C4-2B (cell line): ENCODE measurements at regions not wholly inside any gene's neighbourhood (a gene's known extent, or its start where the extent isn't known, plus 50 kb on each side); places are given as distances from the start of the nearest gene placed in this dataset.

ENCODE experiments used
- H3K27ac ChIP-seq: fragments of 450-650 bp; 2 replicates; pipeline ENCODE4 v1.5.1; 2017
- ZFX ChIP-seq: fragments of 450-650 bp; IDR thresholded peaks from 2 replicates; pipeline ENCODE4 v1.6.1; 2017
- TF ChIP-seq, protein P1 (sequence below): fragments of 450-650 bp; conservative IDR thresholded peaks from 2 replicates; pipeline ENCODE4 v1.5.1; 2017; ENCODE audit warnings: mild to moderate bottlenecking

GRCh38 chr5:174310706-174311105, 265.2 kb downstream of the NSG2 start:
- no peak overlapping the region for H3K27ac ChIP-seq
- no peak for TF ChIP-seq ZFX
- TF ChIP-seq, protein P1, sequence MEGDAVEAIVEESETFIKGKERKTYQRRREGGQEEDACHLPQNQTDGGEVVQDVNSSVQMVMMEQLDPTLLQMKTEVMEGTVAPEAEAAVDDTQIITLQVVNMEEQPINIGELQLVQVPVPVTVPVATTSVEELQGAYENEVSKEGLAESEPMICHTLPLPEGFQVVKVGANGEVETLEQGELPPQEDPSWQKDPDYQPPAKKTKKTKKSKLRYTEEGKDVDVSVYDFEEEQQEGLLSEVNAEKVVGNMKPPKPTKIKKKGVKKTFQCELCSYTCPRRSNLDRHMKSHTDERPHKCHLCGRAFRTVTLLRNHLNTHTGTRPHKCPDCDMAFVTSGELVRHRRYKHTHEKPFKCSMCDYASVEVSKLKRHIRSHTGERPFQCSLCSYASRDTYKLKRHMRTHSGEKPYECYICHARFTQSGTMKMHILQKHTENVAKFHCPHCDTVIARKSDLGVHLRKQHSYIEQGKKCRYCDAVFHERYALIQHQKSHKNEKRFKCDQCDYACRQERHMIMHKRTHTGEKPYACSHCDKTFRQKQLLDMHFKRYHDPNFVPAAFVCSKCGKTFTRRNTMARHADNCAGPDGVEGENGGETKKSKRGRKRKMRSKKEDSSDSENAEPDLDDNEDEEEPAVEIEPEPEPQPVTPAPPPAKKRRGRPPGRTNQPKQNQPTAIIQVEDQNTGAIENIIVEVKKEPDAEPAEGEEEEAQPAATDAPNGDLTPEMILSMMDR = no peak

DNA sequence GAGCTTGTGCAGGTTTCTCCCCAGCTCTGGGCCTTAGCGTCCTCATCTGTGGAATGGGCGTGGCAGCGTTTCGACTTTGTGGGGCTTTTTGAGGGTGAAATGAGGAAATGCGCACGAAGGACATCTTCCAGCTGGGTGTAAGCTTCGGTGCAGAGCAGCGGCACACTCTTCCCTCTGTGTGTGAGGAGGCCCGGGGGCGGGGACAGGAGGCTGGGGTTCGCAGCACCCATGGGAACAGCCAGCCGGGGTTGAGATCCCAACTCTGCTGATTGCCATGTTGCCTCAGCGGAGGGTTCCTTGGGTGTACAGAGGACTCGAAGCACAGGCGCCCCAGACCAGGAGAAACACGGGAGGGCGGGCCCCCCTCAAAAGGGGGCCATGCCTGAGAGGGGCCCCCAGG, 265.6 kb downstream of the NSG2 start:
- TF ChIP-seq, protein P1 = no peak
- no peak for TF ChIP-seq ZFX
- H3K27ac ChIP-seq = no peak overlapping the region

DNA sequence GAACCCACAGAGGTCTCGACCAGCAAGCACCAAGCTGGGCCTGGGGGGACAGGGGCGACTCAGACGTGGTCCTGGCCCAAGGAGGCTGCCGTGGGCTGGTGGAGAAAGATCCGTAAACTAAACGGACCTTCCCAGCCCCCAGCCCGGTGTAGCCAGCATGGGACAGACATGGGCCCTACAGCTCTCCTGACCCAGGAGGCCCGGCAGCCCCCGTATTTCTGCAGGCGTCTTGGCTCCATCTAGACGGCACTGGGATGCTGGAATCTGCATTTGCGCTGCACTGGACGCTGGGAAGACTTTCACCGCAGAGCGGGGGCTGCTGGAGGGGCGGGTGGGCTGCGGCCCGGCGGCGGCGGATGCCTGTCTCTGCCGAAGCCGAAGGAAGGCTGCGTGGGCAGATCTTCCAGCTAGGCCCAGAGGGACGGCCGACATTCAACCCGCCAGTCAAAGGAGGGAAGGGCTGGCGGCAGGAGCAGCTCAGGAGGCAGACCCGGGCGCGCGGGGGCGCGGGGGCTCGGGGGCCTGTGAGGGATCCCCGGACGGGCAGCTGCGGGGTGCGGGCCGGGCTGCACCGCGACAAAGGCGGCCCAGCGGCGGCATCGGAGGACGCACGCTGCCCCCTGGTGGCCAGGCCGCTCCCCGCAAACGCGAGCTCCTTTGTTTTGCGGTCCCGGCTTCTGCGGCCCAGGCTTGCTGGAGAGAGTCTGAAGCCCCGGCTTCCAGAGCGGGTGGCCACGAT, 266.2 kb downstream of the NSG2 start:
- no peak overlapping the region for H3K27ac ChIP-seq
- TF ChIP-seq ZFX = no peak
- TF ChIP-seq, protein P1 = peak; percentile 93

DNA sequence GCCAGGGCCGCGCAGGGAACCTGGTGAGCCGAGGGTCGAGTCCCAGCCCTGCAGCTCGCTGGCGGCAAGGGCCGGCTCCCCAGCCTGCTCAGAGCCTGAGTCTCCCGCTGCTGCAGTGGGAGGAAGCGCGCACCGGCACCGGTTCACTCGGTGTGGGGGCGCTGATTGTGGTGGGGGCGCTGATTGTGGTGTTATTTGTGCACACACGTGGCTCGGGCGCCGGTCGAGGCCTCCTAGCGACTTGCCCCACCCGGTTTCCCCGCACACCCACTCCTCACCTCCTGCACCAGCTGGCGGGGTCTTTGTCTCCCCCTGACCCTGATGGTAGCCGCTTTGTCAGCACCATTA, 266.7 kb downstream of the NSG2 start:
- H3K27ac ChIP-seq = no peak overlapping the region
- TF ChIP-seq, protein P1 = peak; percentile 64
- TF ChIP-seq ZFX = no peak

DNA sequence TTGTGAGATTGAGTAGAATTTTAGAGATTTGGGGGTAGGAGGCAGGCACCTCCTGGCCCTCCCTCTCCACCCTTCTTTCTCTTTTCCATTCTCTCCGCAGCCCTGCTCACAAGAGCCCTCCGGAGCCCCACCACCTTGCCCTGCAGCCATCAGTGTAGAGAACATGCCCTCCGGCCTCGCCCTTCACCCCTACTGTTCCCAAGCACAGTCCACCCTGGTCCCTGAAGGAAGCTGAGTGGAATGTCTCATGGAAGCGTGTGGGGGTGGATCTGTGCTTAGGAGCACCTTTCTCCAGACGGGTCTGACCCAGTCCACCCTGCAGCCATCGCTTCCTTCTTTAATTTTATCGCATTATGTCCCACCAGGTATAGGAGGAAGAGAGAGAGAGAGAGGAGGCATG, 267.1 kb downstream of the NSG2 start:
- no peak overlapping the region for H3K27ac ChIP-seq
- TF ChIP-seq, protein P1 = no peak
- no peak for TF ChIP-seq ZFX

DNA sequence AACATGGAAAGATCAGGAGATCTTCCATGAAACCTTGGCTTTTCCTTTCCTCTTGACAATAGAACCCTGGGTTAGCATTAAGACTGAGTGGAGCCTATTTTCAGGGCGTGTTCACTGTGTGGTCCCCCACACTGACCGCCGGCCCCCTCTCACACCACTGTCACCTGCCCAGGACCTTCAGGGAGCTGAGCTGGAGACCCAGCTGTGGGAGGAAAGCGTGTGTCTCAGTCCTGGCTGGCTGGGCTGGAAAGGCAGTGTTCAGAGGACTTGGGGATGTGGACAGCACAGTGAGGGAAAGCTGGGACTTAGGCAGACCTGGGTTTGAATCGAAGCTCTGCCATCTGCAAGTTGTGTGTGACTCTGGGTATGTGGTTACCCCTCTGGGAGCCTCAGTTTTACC, 268.1 kb downstream of the NSG2 start:
- no peak overlapping the region for H3K27ac ChIP-seq
- TF ChIP-seq, protein P1 = no peak

- H3K27ac ChIP-seq = no peak overlapping the region
- TF ChIP-seq ZFX = no peak
- TF ChIP-seq, protein P1 = no peak
These were observed 268.8 kb downstream of the NSG2 start for GRCh38 chr5:174314261-174314660.
